ENCODE measurements at regions not wholly inside any gene's neighbourhood (a gene's known extent, or its start where the extent isn't known, plus 50 kb on each side); places are given as distances from the start of the nearest gene placed in this dataset.
A peak's percentile ranks its signal among the peaks of the same experiment; 100 is the strongest.

GRCh38 chr21:36555199-36555800 is 75.4 kb upstream of the CLDN14 start:
- DNase-seq, result no peak

GRCh38 chr21:36557316-36557715 is 77.4 kb upstream of the CLDN14 start:
- no peak for DNase-seq

GRCh38 chr21:36560933-36561575 is 81.1 kb upstream of the CLDN14 start:
- DNase-seq, result no peak

- peak; percentile 20 for DNase-seq
Measured at GRCh38 chr21:36563341-36563926, 83.5 kb upstream of the CLDN14 start.

- no peak for DNase-seq
Measured at GRCh38 chr21:36564647-36565046, 84.7 kb upstream of the CLDN14 start.

GRCh38 chr21:36565540-36565939 is 85.6 kb upstream of the CLDN14 start:
- DNase-seq, result no peak

- DNase-seq, result no peak
Measured at GRCh38 chr21:36566644-36567043, 86.7 kb upstream of the CLDN14 start.

GRCh38 chr21:36567216-36567885 is 87.4 kb upstream of the CLDN14 start:
- peak; percentile 50 for DNase-seq

GRCh38 chr21:36569511-36569910 is 89.6 kb upstream of the CLDN14 start:
- no peak for DNase-seq

- DNase-seq, result no peak
Measured at GRCh38 chr21:36571556-36571955, 91.6 kb upstream of the CLDN14 start.

GRCh38 chr21:36572039-36572438 is 92.1 kb upstream of the CLDN14 start:
- DNase-seq, result no peak

GRCh38 chr21:36575306-36575705 is 95.4 kb upstream of the CLDN14 start:
- DNase-seq, result no peak

- DNase-seq, result no peak
Measured at GRCh38 chr21:36576441-36576840, 96.5 kb upstream of the CLDN14 start.

GRCh38 chr21:36579898-36580297 is 100.0 kb upstream of the CLDN14 start:
- DNase-seq, result no peak

GRCh38 chr21:36582271-36582670 is 102.3 kb upstream of the CLDN14 start:
- no peak for DNase-seq

GRCh38 chr21:36583591-36583990 is 103.7 kb upstream of the CLDN14 start:
- DNase-seq, result no peak

GRCh38 chr21:36584980-36585940 is 105.3 kb upstream of the CLDN14 start:
- no peak for DNase-seq

GRCh38 chr21:36587388-36587787 is 107.5 kb upstream of the CLDN14 start:
- peak; percentile 3 for DNase-seq

GRCh38 chr21:36589352-36589971 is 109.5 kb upstream of the SIM2 start:
- peak; percentile 54 for DNase-seq

GRCh38 chr21:36591326-36591970 is 107.5 kb upstream of the SIM2 start:
- DNase-seq, result no peak

- no peak for DNase-seq
Measured at GRCh38 chr21:36596174-36596573, 102.7 kb upstream of the SIM2 start.

Measured in fibroblast of skin of scalp (primary cell).